NB4 (cell line): ENCODE measurements at regions not wholly inside any gene's neighbourhood (a gene's known extent, or its start where the extent isn't known, plus 50 kb on each side); places are given as distances from the start of the nearest gene placed in this dataset.

Experiments used
- CTCF ChIP-seq: IDR thresholded peaks from one replicate; pipeline ENCODE4 v1.5.1; 2012; ENCODE audit warnings: low read depth, low read length
- MAX ChIP-seq: IDR thresholded peaks from 2 replicates; pipeline ENCODE4 v1.6.1; 2011; ENCODE audit warnings: low read depth, low read length
- POLR2A ChIP-seq: IDR thresholded peaks from 2 replicates; pipeline ENCODE4 v1.6.1; 2011; ENCODE audit warnings: mild to moderate bottlenecking; ENCODE audit not compliant: insufficient read length; ENCODE audit errors: extremely low read depth

DNA sequence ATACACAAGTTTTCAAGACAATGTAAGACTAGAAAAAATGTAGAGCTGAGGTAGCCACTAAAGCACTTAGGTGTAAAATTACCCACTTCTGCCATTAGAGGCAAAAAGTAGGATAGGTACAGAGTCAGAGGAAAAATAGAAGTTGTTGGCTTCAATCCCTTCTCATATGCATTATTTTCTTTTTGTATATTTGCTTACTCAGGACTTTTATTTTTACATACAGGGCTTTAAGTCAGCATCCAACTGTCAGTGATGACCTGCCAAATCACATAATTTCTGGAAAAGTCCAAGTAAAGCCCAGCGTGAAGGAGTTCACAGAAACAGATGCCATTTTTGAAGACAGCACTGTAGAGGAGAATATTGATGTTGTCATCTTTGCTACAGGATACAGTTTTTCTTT lies 211.0 kb upstream of the POGK start:
- TF ChIP-seq CTCF (no peak), POLR2A (no peak), MAX (no peak)
